Mammary epithelial cell (primary cell): ENCODE measurements at regions not wholly inside any gene's neighbourhood (a gene's known extent, or its start where the extent isn't known, plus 50 kb on each side); places are given as distances from the start of the nearest gene placed in this dataset.

Experiments used
- CTCF ChIP-seq, 2 donors: IDR thresholded peaks in 1 of 2; conservative IDR thresholded peaks in 1 of 2; 2 replicates each; pipeline ENCODE4 v1.5.1; 2011 to 2012; ENCODE audit warnings: inconsistent platforms in 2 of 2, low read length in 2 of 2, mild to moderate bottlenecking in 2 of 2, control low read depth in 1 of 2, low read depth in 1 of 2; ENCODE audit not compliant: insufficient read depth in 1 of 2; ENCODE audit errors: extremely low read depth in 1 of 2
- EZH2 ChIP-seq: IDR thresholded peaks from 2 replicates; pipeline ENCODE4 v1.6.1; 2012; ENCODE audit warnings: low read length, inconsistent platforms, borderline replicate concordance

- no peak for TF ChIP-seq CTCF (conservative IDR thresholded peaks at IDR 0.05 in 1 of 2, IDR thresholded peaks at IDR 0.05 in 1 of 2; ENCODE audit: extremely low read depth in 1 of 2, insufficient read depth in 1 of 2, low read depth in 1 of 2, low read length in 2 of 2)
- no peak for TF ChIP-seq EZH2
These were observed 102.2 kb upstream of the EDNRB start for GRCh38 chr13:78020861-78021260.
